ENCODE measurements at regions not wholly inside any gene's neighbourhood (a gene's known extent, or its start where the extent isn't known, plus 50 kb on each side); places are given as distances from the start of the nearest gene placed in this dataset.

DNA sequence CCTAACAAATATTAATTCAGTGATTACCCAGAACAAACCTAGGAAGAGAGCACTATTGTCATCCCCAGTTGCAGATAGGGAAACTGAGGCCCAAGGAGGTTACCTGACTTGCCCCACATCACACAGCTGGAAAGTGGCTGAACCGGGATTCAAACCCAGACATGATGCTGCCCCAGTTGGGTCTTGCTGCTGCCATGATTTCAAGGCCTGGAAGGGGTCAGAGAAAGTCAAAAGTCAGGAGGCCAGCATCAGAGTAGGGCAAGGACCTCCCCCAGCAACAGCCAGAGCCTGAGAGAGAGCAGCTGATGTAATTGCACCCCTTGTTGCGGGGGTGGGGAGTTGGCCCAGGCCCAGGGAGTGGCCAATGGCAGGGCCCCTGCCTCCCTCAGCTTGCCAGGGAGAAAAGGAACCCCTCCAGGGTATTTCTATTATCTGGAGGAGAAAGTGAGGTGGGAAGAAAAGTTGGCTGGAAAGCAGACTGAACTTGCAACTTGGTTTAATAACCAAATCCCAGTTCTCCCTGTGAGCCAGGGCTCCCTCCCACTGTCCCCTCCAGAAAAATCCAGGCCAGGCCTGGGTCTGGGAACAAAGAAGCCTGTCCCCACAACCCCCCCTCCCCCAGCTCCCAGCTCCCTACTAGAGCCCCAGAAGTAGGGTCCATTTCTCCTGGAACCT, 83.6 kb downstream of the MRPL14 start (continued):
- TF ChIP-seq BACH1 (tag; IDR thresholded peaks at IDR 0.05) = peak; percentile 81
- TF ChIP-seq RBM15 (IDR thresholded peaks at IDR 0.05; ENCODE audit: insufficient read depth, low read length) = no peak
- 0 out of 2 replicates have a peak, but pooled peaks have one; percentile 19 for TF ChIP-seq L3MBTL2 (IDR thresholded peaks at IDR 0.05)
- peak; percentile 65; the same call in 1 of the 2 replicates for TF ChIP-seq ZNF668 (CRISPR knock-in tag; IDR thresholded peaks at IDR 0.05)
- TF ChIP-seq DPF2 (IDR thresholded peaks at IDR 0.05) = peak; percentile 43; the same call in 1 of the 2 replicates
- TF ChIP-seq MTA2 (IDR thresholded peaks at IDR 0.05; ENCODE audit: low read depth) = no peak
- TF ChIP-seq, protein P1, sequence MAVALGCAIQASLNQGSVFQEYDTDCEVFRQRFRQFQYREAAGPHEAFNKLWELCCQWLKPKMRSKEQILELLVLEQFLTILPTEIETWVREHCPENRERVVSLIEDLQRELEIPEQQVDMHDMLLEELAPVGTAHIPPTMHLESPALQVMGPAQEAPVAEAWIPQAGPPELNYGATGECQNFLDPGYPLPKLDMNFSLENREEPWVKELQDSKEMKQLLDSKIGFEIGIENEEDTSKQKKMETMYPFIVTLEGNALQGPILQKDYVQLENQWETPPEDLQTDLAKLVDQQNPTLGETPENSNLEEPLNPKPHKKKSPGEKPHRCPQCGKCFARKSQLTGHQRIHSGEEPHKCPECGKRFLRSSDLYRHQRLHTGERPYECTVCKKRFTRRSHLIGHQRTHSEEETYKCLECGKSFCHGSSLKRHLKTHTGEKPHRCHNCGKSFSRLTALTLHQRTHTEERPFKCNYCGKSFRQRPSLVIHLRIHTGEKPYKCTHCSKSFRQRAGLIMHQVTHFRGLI (CRISPR knock-in tag; IDR thresholded peaks at IDR 0.05) = 0 out of 2 replicates have a peak, but pooled peaks have one; percentile 26
- TF ChIP-seq HEY1 (CRISPR knock-in tag; IDR thresholded peaks at IDR 0.05; ENCODE audit: borderline replicate concordance) = no peak
- TF ChIP-seq HNRNPUL1 (IDR thresholded peaks at IDR 0.05; ENCODE audit: low read length) = no peak
- TF ChIP-seq, protein P2, sequence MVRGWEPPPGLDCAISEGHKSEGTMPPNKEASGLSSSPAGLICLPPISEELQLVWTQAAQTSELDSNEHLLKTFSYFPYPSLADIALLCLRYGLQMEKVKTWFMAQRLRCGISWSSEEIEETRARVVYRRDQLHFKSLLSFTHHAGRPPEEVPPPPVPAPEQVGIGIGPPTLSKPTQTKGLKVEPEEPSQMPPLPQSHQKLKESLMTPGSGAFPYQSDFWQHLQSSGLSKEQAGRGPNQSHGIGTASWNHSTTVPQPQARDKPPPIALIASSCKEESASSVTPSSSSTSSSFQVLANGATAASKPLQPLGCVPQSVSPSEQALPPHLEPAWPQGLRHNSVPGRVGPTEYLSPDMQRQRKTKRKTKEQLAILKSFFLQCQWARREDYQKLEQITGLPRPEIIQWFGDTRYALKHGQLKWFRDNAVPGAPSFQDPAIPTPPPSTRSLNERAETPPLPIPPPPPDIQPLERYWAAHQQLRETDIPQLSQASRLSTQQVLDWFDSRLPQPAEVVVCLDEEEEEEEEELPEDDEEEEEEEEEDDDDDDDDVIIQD (CRISPR knock-in tag; IDR thresholded peaks at IDR 0.05) = peak; percentile 68; the same call in 1 of the 2 replicates
- peak in 1 of 3 experiments; percentile 9 for TF ChIP-seq YY1 (IDR thresholded peaks at IDR 0.05; ENCODE audit: borderline replicate concordance in 1 of 3, control insufficient read depth in 1 of 3, extremely low read depth in 1 of 3, insufficient read depth in 3 of 3, insufficient read length in 1 of 3, insufficient replicate concordance in 2 of 3, low read depth in 1 of 3, low read length in 2 of 3)
- TF ChIP-seq ZNF644 (tag; IDR thresholded peaks at IDR 0.05; ENCODE audit: low read depth) = peak; percentile 39; the same call in 1 of the 2 replicates
- peak; percentile 86; the same call in 1 of the 2 replicates for TF ChIP-seq GATAD2A (IDR thresholded peaks at IDR 0.05)
- TF ChIP-seq, protein P3, sequence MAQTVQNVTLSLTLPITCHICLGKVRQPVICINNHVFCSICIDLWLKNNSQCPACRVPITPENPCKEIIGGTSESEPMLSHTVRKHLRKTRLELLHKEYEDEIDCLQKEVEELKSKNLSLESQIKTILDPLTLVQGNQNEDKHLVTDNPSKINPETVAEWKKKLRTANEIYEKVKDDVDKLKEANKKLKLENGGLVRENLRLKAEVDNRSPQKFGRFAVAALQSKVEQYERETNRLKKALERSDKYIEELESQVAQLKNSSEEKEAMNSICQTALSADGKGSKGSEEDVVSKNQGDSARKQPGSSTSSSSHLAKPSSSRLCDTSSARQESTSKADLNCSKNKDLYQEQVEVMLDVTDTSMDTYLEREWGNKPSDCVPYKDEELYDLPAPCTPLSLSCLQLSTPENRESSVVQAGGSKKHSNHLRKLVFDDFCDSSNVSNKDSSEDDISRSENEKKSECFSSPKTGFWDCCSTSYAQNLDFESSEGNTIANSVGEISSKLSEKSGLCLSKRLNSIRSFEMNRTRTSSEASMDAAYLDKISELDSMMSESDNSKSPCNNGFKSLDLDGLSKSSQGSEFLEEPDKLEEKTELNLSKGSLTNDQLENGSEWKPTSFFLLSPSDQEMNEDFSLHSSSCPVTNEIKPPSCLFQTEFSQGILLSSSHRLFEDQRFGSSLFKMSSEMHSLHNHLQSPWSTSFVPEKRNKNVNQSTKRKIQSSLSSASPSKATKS (CRISPR knock-in tag; IDR thresholded peaks at IDR 0.05) = 0 out of 2 replicates have a peak, but pooled peaks have one; percentile 70
- peak; percentile 42 for TF ChIP-seq DACH1 (IDR thresholded peaks at IDR 0.05; ENCODE audit: partially characterized antibody)
- peak; percentile 70; the same call in 1 of the 2 replicates for TF ChIP-seq NFXL1 (CRISPR knock-in tag; IDR thresholded peaks at IDR 0.05)
- peak; percentile 78 for TF ChIP-seq EP400 (IDR thresholded peaks at IDR 0.05)
- TF ChIP-seq MYNN (IDR thresholded peaks at IDR 0.05) = no peak
- TF ChIP-seq MYNN (CRISPR knock-in tag; IDR thresholded peaks at IDR 0.05) = no peak
- no peak for TF ChIP-seq PPARD (CRISPR knock-in tag; IDR thresholded peaks at IDR 0.05)
- TF ChIP-seq ZNF583 (CRISPR knock-in tag; IDR thresholded peaks at IDR 0.05) = peak; percentile 82
- no peak for TF ChIP-seq HMG20A (CRISPR knock-in tag; conservative IDR thresholded peaks at IDR 0.05)
- TF ChIP-seq EHMT2 (IDR thresholded peaks at IDR 0.05) = peak; percentile 74; the same call in 1 of the 2 replicates
- no peak for TF ChIP-seq NR2C2 (CRISPR knock-in tag; IDR thresholded peaks at IDR 0.05)
- TF ChIP-seq NR2C2 (tag; IDR thresholded peaks at IDR 0.05) = peak; percentile 94

Measured in K562 (cell line).